ENCODE measurements at regions not wholly inside any gene's neighbourhood (a gene's known extent, or its start where the extent isn't known, plus 50 kb on each side); places are given as distances from the start of the nearest gene placed in this dataset.

DNA sequence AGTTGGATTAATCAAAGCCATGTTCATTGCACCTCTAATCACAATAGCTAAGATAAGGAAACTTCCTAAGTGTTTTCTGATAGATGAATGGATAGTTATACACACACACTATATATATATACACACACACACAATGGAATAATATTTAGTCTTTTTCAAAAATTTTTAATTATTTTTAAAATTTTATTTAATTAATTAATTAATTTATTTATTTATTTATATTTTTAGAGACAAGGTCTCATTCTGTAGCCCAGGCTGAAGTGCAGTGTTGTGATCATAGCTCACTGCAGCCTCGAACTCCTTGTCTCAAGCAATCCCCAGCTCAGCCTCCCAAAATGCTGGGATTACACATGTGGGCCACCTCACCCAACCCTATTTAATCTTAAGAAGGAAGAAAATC lies 481.0 kb upstream of the TNP1 start:
- TF ChIP-seq, protein P1, sequence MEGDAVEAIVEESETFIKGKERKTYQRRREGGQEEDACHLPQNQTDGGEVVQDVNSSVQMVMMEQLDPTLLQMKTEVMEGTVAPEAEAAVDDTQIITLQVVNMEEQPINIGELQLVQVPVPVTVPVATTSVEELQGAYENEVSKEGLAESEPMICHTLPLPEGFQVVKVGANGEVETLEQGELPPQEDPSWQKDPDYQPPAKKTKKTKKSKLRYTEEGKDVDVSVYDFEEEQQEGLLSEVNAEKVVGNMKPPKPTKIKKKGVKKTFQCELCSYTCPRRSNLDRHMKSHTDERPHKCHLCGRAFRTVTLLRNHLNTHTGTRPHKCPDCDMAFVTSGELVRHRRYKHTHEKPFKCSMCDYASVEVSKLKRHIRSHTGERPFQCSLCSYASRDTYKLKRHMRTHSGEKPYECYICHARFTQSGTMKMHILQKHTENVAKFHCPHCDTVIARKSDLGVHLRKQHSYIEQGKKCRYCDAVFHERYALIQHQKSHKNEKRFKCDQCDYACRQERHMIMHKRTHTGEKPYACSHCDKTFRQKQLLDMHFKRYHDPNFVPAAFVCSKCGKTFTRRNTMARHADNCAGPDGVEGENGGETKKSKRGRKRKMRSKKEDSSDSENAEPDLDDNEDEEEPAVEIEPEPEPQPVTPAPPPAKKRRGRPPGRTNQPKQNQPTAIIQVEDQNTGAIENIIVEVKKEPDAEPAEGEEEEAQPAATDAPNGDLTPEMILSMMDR (IDR thresholded peaks at IDR 0.05), result no peak
- TF ChIP-seq POLR2A (IDR thresholded peaks at IDR 0.05), result no peak
- no peak overlapping the region for H3K4me3 ChIP-seq
- H3K36me3 ChIP-seq, result no peaks in the 10 kb centered on the region
- no peaks in the 10 kb centered on the region for H3K27me3 ChIP-seq
- ATAC-seq, result no peak
- WGBS (ENCODE audit: insufficient coverage, low coverage, low lambda C conversion rate, missing lambda C conversion rate), result 93% methylated on average over 1 of the region's 1 CpG
- H3K4me1 ChIP-seq, result no peaks in the 10 kb centered on the region
- intact Hi-C loops (cut with DNase I), result no loop called here
- no peaks in the 10 kb centered on the region for H3K9me3 ChIP-seq
- no peak overlapping the region for H3K27ac ChIP-seq
- no peak for DNase-seq

DNA sequence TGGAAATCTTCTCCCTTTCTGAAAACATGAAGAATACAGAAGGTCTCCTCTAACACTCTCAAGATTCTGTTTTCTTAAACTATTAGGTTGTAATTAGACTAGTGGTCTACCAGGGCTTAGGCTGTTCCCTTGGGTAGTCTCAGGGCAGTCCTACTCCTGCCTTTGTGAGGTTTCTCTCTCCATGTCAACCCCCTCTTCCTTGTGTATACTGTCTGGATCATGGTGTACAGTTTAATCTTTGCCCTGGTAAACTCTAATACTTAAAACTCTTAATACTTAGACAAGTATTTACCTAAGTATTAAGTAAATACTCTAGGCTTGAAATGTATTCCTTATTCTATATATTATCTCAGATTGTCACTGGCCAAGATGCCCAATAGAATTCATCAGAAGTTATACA lies 480.3 kb upstream of the TNP1 start:
- Histone ChIP-seq H3K4me1 (no peaks in the 10 kb centered on the region), H3K27ac (no peak overlapping the region), H3K9me3 (no peaks in the 10 kb centered on the region), H3K36me3 (no peaks in the 10 kb centered on the region), H3K4me3 (no peak overlapping the region), H3K27me3 (no peaks in the 10 kb centered on the region)
- intact Hi-C loops (cut with DNase I), result no loop called here
- TF ChIP-seq POLR2A (IDR thresholded peaks at IDR 0.05), result no peak
- TF ChIP-seq, protein P1 (IDR thresholded peaks at IDR 0.05), result no peak
- DNase-seq (no peak), ATAC-seq (no peak)

DNA sequence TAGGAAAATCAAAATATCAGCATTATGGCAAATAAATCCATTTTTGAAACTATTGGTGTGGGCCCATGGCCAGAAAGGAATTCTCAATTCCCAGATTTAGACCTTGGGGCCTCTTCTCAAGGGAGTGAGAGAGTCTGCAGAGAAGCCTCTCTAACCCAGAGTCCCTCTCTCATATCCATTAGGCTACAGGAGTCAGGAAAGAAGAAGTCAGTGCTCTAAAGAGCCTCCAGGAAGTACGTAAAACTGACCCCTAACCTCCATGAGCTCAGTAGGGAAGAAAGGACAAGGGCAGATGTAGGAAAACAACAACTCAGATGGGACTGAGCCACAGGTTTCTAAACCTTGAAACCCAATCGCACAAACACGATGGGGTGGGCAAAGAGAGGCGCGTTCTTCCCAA lies 479.9 kb upstream of the TNP1 start:
- Histone ChIP-seq H3K4me3 (no peak overlapping the region), H3K27ac (no peak overlapping the region), H3K27me3 (no peaks in the 10 kb centered on the region), H3K36me3 (no peaks in the 10 kb centered on the region), H3K9me3 (no peaks in the 10 kb centered on the region), H3K4me1 (no peaks in the 10 kb centered on the region)
- no peak for DNase-seq
- 91% methylated on average over 5 of the region's 5 CpGs for WGBS (ENCODE audit: insufficient coverage, low coverage, low lambda C conversion rate, missing lambda C conversion rate)
- TF ChIP-seq, protein P1 (IDR thresholded peaks at IDR 0.05), result no peak
- no peak for TF ChIP-seq POLR2A (IDR thresholded peaks at IDR 0.05)
- intact Hi-C loops (cut with DNase I), result no loop called here
- ATAC-seq, result no peak

DNA sequence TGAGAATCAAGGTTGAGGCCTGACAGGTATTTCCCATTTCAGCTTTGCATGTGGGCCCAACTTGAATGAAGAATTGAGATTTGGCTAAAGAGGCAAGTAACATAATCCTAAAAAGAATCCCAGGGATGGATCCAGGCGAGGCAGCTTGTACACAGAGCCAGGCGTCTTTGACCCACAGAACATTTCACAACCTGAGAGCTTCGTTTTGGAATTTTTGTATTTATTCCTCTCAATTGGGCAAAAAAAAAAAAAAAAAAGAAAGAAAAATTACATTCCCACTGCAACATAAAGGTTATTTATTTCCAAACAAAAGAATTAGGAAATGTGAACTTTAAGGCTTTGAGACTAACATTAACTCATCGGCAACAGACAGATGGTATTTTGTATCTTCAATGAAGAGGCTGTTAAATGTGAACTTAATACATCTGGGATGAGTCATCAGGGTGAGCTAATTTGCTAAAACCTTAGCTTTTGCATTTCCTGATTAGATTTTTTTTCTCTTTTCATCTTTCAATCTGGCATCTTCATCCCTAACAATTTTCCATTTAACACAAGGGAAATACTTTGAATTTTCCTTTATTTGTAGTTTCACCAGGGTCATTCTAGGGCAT lies 478.5 kb upstream of the TNP1 start:
- ATAC-seq (peak in 1 of 4 donors; percentile 34), DNase-seq (no peak)
- Histone ChIP-seq H3K36me3 (no peaks in the 10 kb centered on the region), H3K4me3 (no peak overlapping the region), H3K4me1 (no peaks in the 10 kb centered on the region), H3K27ac (no peak overlapping the region), H3K9me3 (no peaks in the 10 kb centered on the region), H3K27me3 (no peaks in the 10 kb centered on the region)
- WGBS (ENCODE audit: insufficient coverage, low coverage, low lambda C conversion rate, missing lambda C conversion rate), result 55% methylated on average over 3 of the region's 4 CpGs
- TF ChIP-seq, protein P1 (IDR thresholded peaks at IDR 0.05), result no peak
- TF ChIP-seq POLR2A (IDR thresholded peaks at IDR 0.05), result no peak
- intact Hi-C loops (cut with DNase I), result no loop called here

DNA sequence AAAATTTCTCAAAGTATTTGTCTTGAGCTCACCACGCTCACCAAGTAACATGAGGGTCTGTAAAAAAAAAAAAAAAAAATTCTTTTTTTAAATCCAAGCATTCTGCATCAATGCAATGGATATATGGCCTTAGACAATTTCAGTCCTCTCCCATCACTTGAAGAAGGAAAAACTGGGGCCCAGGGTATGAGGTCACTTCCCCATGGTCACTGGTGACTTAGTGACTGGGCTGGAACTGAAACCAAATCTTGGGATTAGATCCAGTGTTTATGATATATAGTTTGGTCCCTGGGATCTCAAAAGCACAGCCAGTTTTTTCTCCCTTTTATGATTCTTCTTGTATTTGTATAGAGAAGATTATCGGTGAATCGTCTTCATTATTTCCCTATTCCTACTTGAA lies 477.9 kb upstream of the TNP1 start:
- Histone ChIP-seq H3K27me3 (no peaks in the 10 kb centered on the region), H3K4me1 (no peaks in the 10 kb centered on the region), H3K27ac (no peak overlapping the region), H3K9me3 (no peaks in the 10 kb centered on the region), H3K36me3 (no peaks in the 10 kb centered on the region), H3K4me3 (no peak overlapping the region)
- DNase-seq (no peak), ATAC-seq (no peak)
- TF ChIP-seq, protein P1 (IDR thresholded peaks at IDR 0.05), result no peak
- no peak for TF ChIP-seq POLR2A (IDR thresholded peaks at IDR 0.05)
- 95% methylated on average over 3 of the region's 3 CpGs for WGBS (ENCODE audit: insufficient coverage, low coverage, low lambda C conversion rate, missing lambda C conversion rate)
- intact Hi-C loops (cut with DNase I), result no loop called here
